GM04504 (cell line): ENCODE measurements at regions not wholly inside any gene's neighbourhood (a gene's known extent, or its start where the extent isn't known, plus 50 kb on each side); places are given as distances from the start of the nearest gene placed in this dataset.
"Not testable (repeated sequence)": the region's sequence is repeated elsewhere in the genome, so short reads cannot be mapped to it uniquely, and the experiment has no call there.

ENCODE experiments used
- DNase-seq: peaks from one replicate; pipeline ENCODE4 v3.0.0-alpha.2; 2012; ENCODE audit warnings: low read depth

- no peak for DNase-seq
Measured at GRCh38 chr6:11326116-11326515, 93.6 kb upstream of the NEDD9 start.

- DNase-seq: no peak
Measured at GRCh38 chr6:11324453-11325015, 92.1 kb upstream of the NEDD9 start.

- DNase-seq: no peak
Measured at GRCh38 chr6:11323666-11324452, 91.4 kb upstream of the NEDD9 start.

- DNase-seq: no peak
Measured at GRCh38 chr6:11322252-11322885, 89.9 kb upstream of the NEDD9 start.

GRCh38 chr6:11320914-11321597, 88.6 kb upstream of the NEDD9 start:
- no peak for DNase-seq

- no peak for DNase-seq
Measured at GRCh38 chr6:11318835-11319813, 86.7 kb upstream of the NEDD9 start.

- DNase-seq: peak; percentile 93
Measured at GRCh38 chr6:11317885-11318771, 85.7 kb upstream of the NEDD9 start.

- DNase-seq: peak; percentile 91
Measured at GRCh38 chr6:11315743-11316437, 83.4 kb upstream of the NEDD9 start.

- DNase-seq: no peak
Measured at GRCh38 chr6:11313207-11313606, 80.7 kb upstream of the NEDD9 start.

GRCh38 chr6:11311970-11312369, 79.5 kb upstream of the NEDD9 start:
- no peak for DNase-seq

- no peak for DNase-seq
Measured at GRCh38 chr6:11309947-11310665, 77.6 kb upstream of the NEDD9 start.

GRCh38 chr6:11307226-11307625, 74.8 kb upstream of the NEDD9 start:
- no peak for DNase-seq

- no peak for DNase-seq
Measured at GRCh38 chr6:11304946-11305345, 72.5 kb upstream of the NEDD9 start.

GRCh38 chr6:11299876-11300428, 67.5 kb upstream of the NEDD9 start:
- not testable (repeated sequence) for DNase-seq

GRCh38 chr6:11299421-11299784, 66.9 kb upstream of the NEDD9 start:
- DNase-seq: not testable (repeated sequence)

- no peak for DNase-seq
Measured at GRCh38 chr6:11298651-11299420, 66.4 kb upstream of the NEDD9 start.

GRCh38 chr6:11297376-11297729, 64.9 kb upstream of the NEDD9 start:
- DNase-seq: no peak
